OCI-M2 (cell line): ENCODE measurements at regions not wholly inside any gene's neighbourhood (a gene's known extent, or its start where the extent isn't known, plus 50 kb on each side); places are given as distances from the start of the nearest gene placed in this dataset.

Experiments used
- DNase-seq: peaks from one replicate; lab custom pipeline; 2025; ENCODE audit not compliant: unreplicated experiment; lab: John Stamatoyannopoulos, UW

GRCh38 chr2:20559277-20559676 lies 91.6 kb downstream of the HS1BP3 start:
- no peak for DNase-seq

GRCh38 chr2:20560011-20560410 lies 90.9 kb downstream of the HS1BP3 start:
- no peak for DNase-seq

GRCh38 chr2:20560891-20561636 lies 89.8 kb downstream of the HS1BP3 start:
- DNase-seq = no peak

GRCh38 chr2:20561637-20562454 lies 89.1 kb downstream of the HS1BP3 start:
- DNase-seq = no peak

- no peak for DNase-seq
These were observed 88.2 kb downstream of the HS1BP3 start for GRCh38 chr2:20562540-20563225.

- DNase-seq = no peak
These were observed 87.6 kb downstream of the HS1BP3 start for GRCh38 chr2:20563251-20563650.

GRCh38 chr2:20563833-20564232 lies 87.1 kb downstream of the HS1BP3 start:
- DNase-seq = no peak

GRCh38 chr2:20565101-20565622 lies 85.7 kb downstream of the HS1BP3 start:
- DNase-seq = no peak

- no peak for DNase-seq
These were observed 85.2 kb downstream of the HS1BP3 start for GRCh38 chr2:20565623-20566236.

GRCh38 chr2:20566331-20566730 lies 84.6 kb downstream of the HS1BP3 start:
- no peak for DNase-seq

- no peak for DNase-seq
These were observed 83.6 kb downstream of the HS1BP3 start for GRCh38 chr2:20567159-20567925.
